Dedifferentiated amniotic fluid mesenchymal stem cell (primary cell): ENCODE measurements at regions not wholly inside any gene's neighbourhood (a gene's known extent, or its start where the extent isn't known, plus 50 kb on each side); places are given as distances from the start of the nearest gene placed in this dataset.

ENCODE experiments used
- DNase-seq: peaks from one replicate; pipeline ENCODE4 v3.0.0-alpha.2; 2016; ENCODE audit errors: extremely low spot score

GRCh38 chr12:90321369-90321768 is 612.7 kb upstream of the ATP2B1 start:
- no peak for DNase-seq

GRCh38 chr12:90311561-90311960 is 602.9 kb upstream of the ATP2B1 start:
- DNase-seq: no peak

GRCh38 chr12:90305379-90305778 is 596.7 kb upstream of the ATP2B1 start:
- no peak for DNase-seq

- no peak for DNase-seq
Measured at GRCh38 chr12:90304231-90304630, 595.6 kb upstream of the ATP2B1 start.

- no peak for DNase-seq
Measured at GRCh38 chr12:90303771-90304170, 595.1 kb upstream of the ATP2B1 start.

GRCh38 chr12:90301561-90302133 is 593.0 kb upstream of the ATP2B1 start:
- DNase-seq: no peak

GRCh38 chr12:90301095-90301494 is 592.5 kb upstream of the ATP2B1 start:
- DNase-seq: no peak

GRCh38 chr12:90299666-90300065 is 591.0 kb upstream of the ATP2B1 start:
- no peak for DNase-seq

- DNase-seq: no peak
Measured at GRCh38 chr12:90299121-90299520, 590.5 kb upstream of the ATP2B1 start.

GRCh38 chr12:90298289-90298948 is 589.8 kb upstream of the ATP2B1 start:
- DNase-seq: no peak

GRCh38 chr12:90295858-90296257 is 587.2 kb upstream of the ATP2B1 start:
- DNase-seq: no peak

- DNase-seq: no peak
Measured at GRCh38 chr12:90292183-90292582, 583.5 kb upstream of the ATP2B1 start.

GRCh38 chr12:90290980-90291975 is 582.6 kb upstream of the ATP2B1 start:
- DNase-seq: no peak

- no peak for DNase-seq
Measured at GRCh38 chr12:90287585-90287984, 578.9 kb upstream of the ATP2B1 start.

GRCh38 chr12:90281154-90281868 is 572.7 kb upstream of the ATP2B1 start:
- DNase-seq: no peak

- no peak for DNase-seq
Measured at GRCh38 chr12:90280564-90281058, 572.0 kb upstream of the ATP2B1 start.

GRCh38 chr12:90280033-90280432 is 571.4 kb upstream of the ATP2B1 start:
- DNase-seq: no peak

- DNase-seq: no peak
Measured at GRCh38 chr12:90275088-90275487, 566.5 kb upstream of the ATP2B1 start.

- DNase-seq: no peak
Measured at GRCh38 chr12:90274407-90274806, 565.8 kb upstream of the ATP2B1 start.

GRCh38 chr12:90268574-90268973 is 559.9 kb upstream of the ATP2B1 start:
- DNase-seq: no peak

GRCh38 chr12:90262251-90262650 is 553.6 kb upstream of the ATP2B1 start:
- no peak for DNase-seq

GRCh38 chr12:90261283-90261682 is 552.6 kb upstream of the ATP2B1 start:
- no peak for DNase-seq
